Gastroesophageal sphincter (tissue), 3 donors: ENCODE measurements at regions not wholly inside any gene's neighbourhood (a gene's known extent, or its start where the extent isn't known, plus 50 kb on each side); places are given as distances from the start of the nearest gene placed in this dataset.

ENCODE experiments used
- EP300 ChIP-seq: sonication (generic); formaldehyde crosslinking; IDR thresholded peaks from one replicate; pipeline ENCODE4 v1.6.1; 2017; ENCODE audit warnings: antibody characterized with exemption, mild to moderate bottlenecking
- POLR2A ChIP-seq, 2 donors: fragments of 450-650 bp; IDR thresholded peaks; one replicate each; pipeline ENCODE4 v1.6.1; 2017; ENCODE audit warnings: antibody characterized with exemption in 2 of 2, mild to moderate bottlenecking in 2 of 2, moderate library complexity in 1 of 2
- POLR2AphosphoS5 ChIP-seq: sonication (generic); formaldehyde crosslinking; IDR thresholded peaks from one replicate; pipeline ENCODE4 v1.6.1; 2017; ENCODE audit warnings: antibody characterized with exemption
- TF ChIP-seq, protein P1 (sequence below), 4 experiments: fragments of 200-600 bp in 2 of 4; fragments of 450-650 bp in 2 of 4; sonication (generic) in 1 of 4; IDR thresholded peaks; one replicate each; pipeline ENCODE4 v1.5.1; 2017 to 2019; ENCODE audit warnings: antibody characterized with exemption in 4 of 4, mild to moderate bottlenecking in 2 of 4, moderate library complexity in 2 of 4

- TF ChIP-seq, protein P1, sequence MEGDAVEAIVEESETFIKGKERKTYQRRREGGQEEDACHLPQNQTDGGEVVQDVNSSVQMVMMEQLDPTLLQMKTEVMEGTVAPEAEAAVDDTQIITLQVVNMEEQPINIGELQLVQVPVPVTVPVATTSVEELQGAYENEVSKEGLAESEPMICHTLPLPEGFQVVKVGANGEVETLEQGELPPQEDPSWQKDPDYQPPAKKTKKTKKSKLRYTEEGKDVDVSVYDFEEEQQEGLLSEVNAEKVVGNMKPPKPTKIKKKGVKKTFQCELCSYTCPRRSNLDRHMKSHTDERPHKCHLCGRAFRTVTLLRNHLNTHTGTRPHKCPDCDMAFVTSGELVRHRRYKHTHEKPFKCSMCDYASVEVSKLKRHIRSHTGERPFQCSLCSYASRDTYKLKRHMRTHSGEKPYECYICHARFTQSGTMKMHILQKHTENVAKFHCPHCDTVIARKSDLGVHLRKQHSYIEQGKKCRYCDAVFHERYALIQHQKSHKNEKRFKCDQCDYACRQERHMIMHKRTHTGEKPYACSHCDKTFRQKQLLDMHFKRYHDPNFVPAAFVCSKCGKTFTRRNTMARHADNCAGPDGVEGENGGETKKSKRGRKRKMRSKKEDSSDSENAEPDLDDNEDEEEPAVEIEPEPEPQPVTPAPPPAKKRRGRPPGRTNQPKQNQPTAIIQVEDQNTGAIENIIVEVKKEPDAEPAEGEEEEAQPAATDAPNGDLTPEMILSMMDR (IDR thresholded peaks at IDR 0.05) = no peak
- TF ChIP-seq POLR2A (IDR thresholded peaks at IDR 0.05) (no peak), EP300 (no peak), POLR2AphosphoS5 (no peak)
Measured at GRCh38 chr21:38751379-38752050, 54.2 kb upstream of the ETS2 start.
